Ovary (tissue), 3 donors: ENCODE measurements at regions not wholly inside any gene's neighbourhood (a gene's known extent, or its start where the extent isn't known, plus 50 kb on each side); places are given as distances from the start of the nearest gene placed in this dataset.

Experiments
- EP300 ChIP-seq: sonication (generic); formaldehyde crosslinking; IDR thresholded peaks from one replicate; pipeline ENCODE4 v1.6.1; 2017; ENCODE audit warnings: antibody characterized with exemption
- POLR2A ChIP-seq: fragments of 450-650 bp; IDR thresholded peaks from one replicate; pipeline ENCODE4 v1.6.1; 2017; ENCODE audit warnings: antibody characterized with exemption, mild to moderate bottlenecking, moderate library complexity
- TF ChIP-seq, protein P1 (sequence below), 3 donors: fragments of 450-650 bp in 2 of 3; fragments of 200-600 bp in 1 of 3; IDR thresholded peaks; one replicate each; pipeline versions ENCODE4 v1.5.1 to v1.8.0; 2016 to 2022; ENCODE audit warnings: antibody characterized with exemption in 3 of 3, mild to moderate bottlenecking in 1 of 3
- donor health status: DM: no; HTN: no; CAD: no.

DNA sequence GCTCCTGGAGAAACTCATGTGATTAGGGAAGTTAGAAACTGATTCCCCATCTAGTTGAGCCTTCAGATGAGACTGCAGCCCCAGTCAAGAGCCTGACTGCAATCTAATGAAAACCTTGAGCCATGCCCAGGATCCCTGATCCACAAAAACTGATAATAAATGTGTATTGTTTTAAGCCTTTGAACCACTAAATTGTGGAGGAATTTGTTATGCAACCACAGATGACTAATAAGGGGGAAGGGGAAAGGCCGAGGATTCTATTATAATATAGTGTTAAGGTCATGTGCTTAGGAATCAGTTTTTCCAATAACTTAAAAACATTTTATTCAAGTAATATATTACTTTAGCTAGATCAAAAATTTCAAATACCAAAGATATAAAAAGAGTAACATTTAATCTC lies 52.8 kb upstream of the USP25 start:
- TF ChIP-seq, protein P1, sequence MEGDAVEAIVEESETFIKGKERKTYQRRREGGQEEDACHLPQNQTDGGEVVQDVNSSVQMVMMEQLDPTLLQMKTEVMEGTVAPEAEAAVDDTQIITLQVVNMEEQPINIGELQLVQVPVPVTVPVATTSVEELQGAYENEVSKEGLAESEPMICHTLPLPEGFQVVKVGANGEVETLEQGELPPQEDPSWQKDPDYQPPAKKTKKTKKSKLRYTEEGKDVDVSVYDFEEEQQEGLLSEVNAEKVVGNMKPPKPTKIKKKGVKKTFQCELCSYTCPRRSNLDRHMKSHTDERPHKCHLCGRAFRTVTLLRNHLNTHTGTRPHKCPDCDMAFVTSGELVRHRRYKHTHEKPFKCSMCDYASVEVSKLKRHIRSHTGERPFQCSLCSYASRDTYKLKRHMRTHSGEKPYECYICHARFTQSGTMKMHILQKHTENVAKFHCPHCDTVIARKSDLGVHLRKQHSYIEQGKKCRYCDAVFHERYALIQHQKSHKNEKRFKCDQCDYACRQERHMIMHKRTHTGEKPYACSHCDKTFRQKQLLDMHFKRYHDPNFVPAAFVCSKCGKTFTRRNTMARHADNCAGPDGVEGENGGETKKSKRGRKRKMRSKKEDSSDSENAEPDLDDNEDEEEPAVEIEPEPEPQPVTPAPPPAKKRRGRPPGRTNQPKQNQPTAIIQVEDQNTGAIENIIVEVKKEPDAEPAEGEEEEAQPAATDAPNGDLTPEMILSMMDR (IDR thresholded peaks at IDR 0.05), result no peak
- TF ChIP-seq POLR2A (no peak), EP300 (no peak)
